ENCODE measurements at regions not wholly inside any gene's neighbourhood (a gene's known extent, or its start where the extent isn't known, plus 50 kb on each side); places are given as distances from the start of the nearest gene placed in this dataset.

DNA sequence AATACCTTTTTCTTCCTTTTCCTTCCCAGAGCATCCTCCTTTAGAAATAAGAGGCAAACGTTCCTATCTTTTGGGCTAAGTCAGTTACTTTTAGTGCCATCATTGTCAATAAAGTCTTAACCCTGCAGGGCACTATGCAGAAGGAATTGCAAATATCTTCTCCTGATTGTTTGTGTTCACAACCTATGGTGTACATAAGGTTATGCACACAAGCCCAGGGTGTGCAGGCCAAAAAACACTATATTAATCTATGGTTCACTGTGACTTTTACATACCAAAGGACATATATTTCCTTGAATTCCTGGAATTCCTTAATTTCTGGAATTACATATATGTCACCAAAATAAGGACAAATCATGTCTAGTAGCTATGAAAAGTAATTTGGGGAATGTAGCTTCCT, 493.5 kb downstream of the MTRR start:
- no peak for TF ChIP-seq CTCF (IDR thresholded peaks at IDR 0.05)

- TF ChIP-seq CTCF (IDR thresholded peaks at IDR 0.05): no peak
Observed at GRCh38 chr5:8363138-8363537, 494.2 kb downstream of the MTRR start.

GRCh38 chr5:8366266-8366665, 497.3 kb downstream of the MTRR start:
- TF ChIP-seq CTCF (IDR thresholded peaks at IDR 0.05): no peak

GRCh38 chr5:8376478-8376877, 507.5 kb downstream of the MTRR start:
- no peak for TF ChIP-seq CTCF (IDR thresholded peaks at IDR 0.05)

DNA sequence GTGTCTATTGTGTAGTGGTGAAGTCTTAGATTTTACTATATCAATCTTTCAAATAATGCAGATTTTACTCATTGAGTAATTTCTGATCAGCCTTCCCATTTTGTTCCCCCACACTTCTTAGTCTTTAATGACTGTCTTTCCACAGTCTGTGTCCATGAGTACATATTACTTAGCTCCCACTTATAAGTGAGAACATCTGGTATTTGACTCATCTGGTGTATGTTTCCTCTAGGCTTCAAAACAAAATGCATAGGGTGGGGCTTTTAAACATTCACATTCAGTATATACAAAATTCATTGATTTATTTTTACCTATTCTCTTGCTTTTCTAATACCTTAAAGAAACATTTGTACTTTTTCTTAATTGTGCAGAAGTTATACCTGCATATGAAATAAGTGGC, 513.0 kb downstream of the MTRR start:
- no peak for TF ChIP-seq CTCF (IDR thresholded peaks at IDR 0.05)

DNA sequence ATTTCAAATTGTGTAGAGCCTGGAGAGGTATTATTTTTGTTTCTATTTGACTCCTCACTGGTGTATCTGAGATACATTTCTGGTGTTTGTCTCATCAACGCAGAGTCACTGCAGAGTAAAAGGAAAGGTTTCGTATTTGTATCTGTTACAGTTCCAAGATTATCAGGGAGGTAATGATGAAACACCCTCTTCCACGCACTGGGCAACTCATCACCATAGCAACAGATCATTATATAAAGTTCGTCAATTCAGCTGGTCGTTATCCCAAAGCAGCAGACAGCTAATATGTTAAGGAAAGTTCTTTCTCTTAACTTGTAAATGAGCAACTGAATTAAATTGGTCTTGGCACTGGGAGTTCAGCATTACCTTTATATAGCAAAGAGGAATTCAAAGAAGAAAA, 513.5 kb downstream of the MTRR start:
- TF ChIP-seq CTCF (IDR thresholded peaks at IDR 0.05): no peak

GRCh38 chr5:8383616-8384015, 514.7 kb downstream of the MTRR start:
- TF ChIP-seq CTCF (IDR thresholded peaks at IDR 0.05): no peak

DNA sequence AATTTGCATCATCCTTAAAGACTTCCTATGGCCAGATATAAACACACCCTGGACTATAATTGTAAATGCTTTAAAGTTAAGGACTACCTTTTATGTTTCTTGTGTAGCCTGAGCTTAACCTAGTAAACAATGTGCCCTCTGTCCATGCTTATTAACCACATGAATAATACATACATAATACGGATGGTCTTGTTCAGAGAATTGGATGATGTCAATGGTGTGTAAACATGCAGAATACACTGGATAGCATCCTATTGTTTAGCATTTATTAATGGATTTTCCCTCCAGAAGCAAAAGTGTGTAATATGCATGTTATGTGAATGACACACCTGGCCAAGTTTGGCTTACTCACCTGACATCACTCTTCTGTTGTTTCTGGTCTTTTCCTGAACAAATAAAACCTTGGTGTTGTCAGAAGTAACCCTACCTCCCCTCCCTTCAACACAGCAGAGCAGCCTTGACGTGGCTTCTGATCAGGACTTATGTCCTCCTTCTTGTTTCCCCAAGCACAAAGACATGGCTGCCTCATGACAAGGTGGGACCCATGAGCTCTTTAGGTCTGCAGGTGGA, 517.9 kb downstream of the MTRR start:
- TF ChIP-seq CTCF (IDR thresholded peaks at IDR 0.05): no peak

All from LNCAP (cell line).